Dedifferentiated amniotic fluid mesenchymal stem cell (primary cell): ENCODE measurements at regions not wholly inside any gene's neighbourhood (a gene's known extent, or its start where the extent isn't known, plus 50 kb on each side); places are given as distances from the start of the nearest gene placed in this dataset.

ENCODE experiments used
- DNase-seq: peaks from one replicate; pipeline ENCODE4 v3.0.0-alpha.2; 2016; ENCODE audit errors: extremely low spot score

GRCh38 chr5:115409094-115409493, 112.6 kb upstream of the CCDC112 start:
- DNase-seq = no peak

- DNase-seq = peak; percentile 72
These were observed 106.5 kb upstream of the CCDC112 start for GRCh38 chr5:115402822-115403577.

GRCh38 chr5:115402092-115402491, 105.6 kb upstream of the CCDC112 start:
- DNase-seq = no peak

- peak; percentile 86 for DNase-seq
These were observed 102.3 kb upstream of the CCDC112 start for GRCh38 chr5:115398719-115399118.

- no peak for DNase-seq
These were observed 100.2 kb upstream of the CCDC112 start for GRCh38 chr5:115396688-115397087.

GRCh38 chr5:115396081-115396480, 99.6 kb upstream of the CCDC112 start:
- DNase-seq = no peak

GRCh38 chr5:115394531-115394930, 98.1 kb upstream of the CCDC112 start:
- DNase-seq = no peak

GRCh38 chr5:115393239-115393638, 96.8 kb upstream of the CCDC112 start:
- no peak for DNase-seq

GRCh38 chr5:115392611-115393010, 96.2 kb upstream of the CCDC112 start:
- DNase-seq = peak; percentile 47

GRCh38 chr5:115391780-115392179, 95.3 kb upstream of the CCDC112 start:
- no peak for DNase-seq

GRCh38 chr5:115389799-115390382, 93.4 kb upstream of the CCDC112 start:
- DNase-seq = no peak

GRCh38 chr5:115389034-115389798, 92.8 kb upstream of the CCDC112 start:
- no peak for DNase-seq

GRCh38 chr5:115388240-115388639, 91.8 kb upstream of the CCDC112 start:
- DNase-seq = no peak

- no peak for DNase-seq
These were observed 91.4 kb upstream of the CCDC112 start for GRCh38 chr5:115387816-115388215.

- DNase-seq = no peak
These were observed 90.2 kb upstream of the CCDC112 start for GRCh38 chr5:115386657-115387056.

GRCh38 chr5:115384587-115385375, 88.3 kb upstream of the CCDC112 start:
- no peak for DNase-seq

- DNase-seq = no peak
These were observed 86.5 kb upstream of the CCDC112 start for GRCh38 chr5:115382989-115383388.

GRCh38 chr5:115381911-115382662, 85.6 kb upstream of the CCDC112 start:
- DNase-seq = no peak

- DNase-seq = no peak
These were observed 83.3 kb upstream of the CCDC112 start for GRCh38 chr5:115379622-115380344.

- no peak for DNase-seq
These were observed 82.3 kb upstream of the CCDC112 start for GRCh38 chr5:115378754-115379153.
